SKM-1 (cell line): ENCODE measurements at regions not wholly inside any gene's neighbourhood (a gene's known extent, or its start where the extent isn't known, plus 50 kb on each side); places are given as distances from the start of the nearest gene placed in this dataset.

Source experiments
- DNase-seq: peaks from one replicate; lab custom pipeline; 2025; ENCODE audit not compliant: unreplicated experiment; lab: John Stamatoyannopoulos, UW

- DNase-seq = no peak
Measured at GRCh38 chr2:123103902-123104301, 921.2 kb upstream of the CNTNAP5 start.

GRCh38 chr2:123116595-123116994 lies 908.5 kb upstream of the CNTNAP5 start:
- no peak for DNase-seq

GRCh38 chr2:123127236-123127635 lies 897.9 kb upstream of the CNTNAP5 start:
- no peak for DNase-seq

GRCh38 chr2:123128951-123129350 lies 896.1 kb upstream of the CNTNAP5 start:
- DNase-seq = no peak

GRCh38 chr2:123136419-123136818 lies 888.7 kb upstream of the CNTNAP5 start:
- DNase-seq = no peak

GRCh38 chr2:123144082-123144481 lies 881.0 kb upstream of the CNTNAP5 start:
- DNase-seq = no peak

GRCh38 chr2:123153041-123153440 lies 872.0 kb upstream of the CNTNAP5 start:
- DNase-seq = no peak

- no peak for DNase-seq
Measured at GRCh38 chr2:123154195-123154594, 870.9 kb upstream of the CNTNAP5 start.

GRCh38 chr2:123157016-123157415 lies 868.1 kb upstream of the CNTNAP5 start:
- DNase-seq = no peak

- no peak for DNase-seq
Measured at GRCh38 chr2:123162400-123163016, 862.6 kb upstream of the CNTNAP5 start.

- no peak for DNase-seq
Measured at GRCh38 chr2:123163398-123163797, 861.7 kb upstream of the CNTNAP5 start.

GRCh38 chr2:123164216-123164615 lies 860.9 kb upstream of the CNTNAP5 start:
- DNase-seq = no peak

- DNase-seq = no peak
Measured at GRCh38 chr2:123165616-123166015, 859.5 kb upstream of the CNTNAP5 start.

- DNase-seq = no peak
Measured at GRCh38 chr2:123179526-123179925, 845.6 kb upstream of the CNTNAP5 start.

- DNase-seq = no peak
Measured at GRCh38 chr2:123195957-123196356, 829.1 kb upstream of the CNTNAP5 start.

- no peak for DNase-seq
Measured at GRCh38 chr2:123200035-123200434, 825.1 kb upstream of the CNTNAP5 start.

GRCh38 chr2:123207245-123207644 lies 817.8 kb upstream of the CNTNAP5 start:
- no peak for DNase-seq

GRCh38 chr2:123209202-123209601 lies 815.9 kb upstream of the CNTNAP5 start:
- DNase-seq = no peak

- DNase-seq = no peak
Measured at GRCh38 chr2:123211181-123211580, 813.9 kb upstream of the CNTNAP5 start.

GRCh38 chr2:123245156-123245555 lies 779.9 kb upstream of the CNTNAP5 start:
- DNase-seq = no peak

GRCh38 chr2:123258877-123259539 lies 766.1 kb upstream of the CNTNAP5 start:
- DNase-seq = no peak

- no peak for DNase-seq
Measured at GRCh38 chr2:123262856-123263255, 762.2 kb upstream of the CNTNAP5 start.

- DNase-seq = no peak
Measured at GRCh38 chr2:123283431-123283830, 741.7 kb upstream of the CNTNAP5 start.
